NB4 (cell line): ENCODE measurements at regions not wholly inside any gene's neighbourhood (a gene's known extent, or its start where the extent isn't known, plus 50 kb on each side); places are given as distances from the start of the nearest gene placed in this dataset.

ENCODE experiments used
- DNase-seq: peaks from one replicate; pipeline ENCODE4 v3.0.0; 2010; ENCODE audit warnings: low read depth
- H3K4me3 ChIP-seq: one replicate; pipeline ENCODE4 v1.5.1; 2011; ENCODE audit warnings: mild to moderate bottlenecking, low read depth, low read length, moderate library complexity
- CTCF ChIP-seq: IDR thresholded peaks from one replicate; pipeline ENCODE4 v1.5.1; 2012; ENCODE audit warnings: low read depth, low read length
- MAX ChIP-seq: IDR thresholded peaks from 2 replicates; pipeline ENCODE4 v1.6.1; 2011; ENCODE audit warnings: low read depth, low read length
- MYC ChIP-seq: IDR thresholded peaks from 2 replicates; pipeline ENCODE4 v1.6.1; 2011; ENCODE audit warnings: low read depth, low read length
- POLR2A ChIP-seq: IDR thresholded peaks from 2 replicates; pipeline ENCODE4 v1.6.1; 2011; ENCODE audit warnings: mild to moderate bottlenecking; ENCODE audit not compliant: insufficient read length; ENCODE audit errors: extremely low read depth

- DNase-seq = no peak
- no peak overlapping the region for H3K4me3 ChIP-seq
- no peak for TF ChIP-seq MAX
- TF ChIP-seq POLR2A = no peak
- TF ChIP-seq CTCF = no peak
- TF ChIP-seq MYC = no peak
These were observed 1981.3 kb upstream of the IGFBP7 start for GRCh38 chr4:59091146-59092142.

- H3K4me3 ChIP-seq = no peak overlapping the region
- no peak for TF ChIP-seq MAX
- no peak for TF ChIP-seq POLR2A
- TF ChIP-seq CTCF = no peak
- no peak for TF ChIP-seq MYC
- no peak for DNase-seq
These were observed 1984.3 kb upstream of the IGFBP7 start for GRCh38 chr4:59094505-59094904.

GRCh38 chr4:59102311-59102710 lies 1992.1 kb upstream of the IGFBP7 start:
- no peak for DNase-seq
- TF ChIP-seq MYC (no peak), MAX (no peak), POLR2A (no peak), CTCF (no peak)
- H3K4me3 ChIP-seq = no peak overlapping the region

- no peak overlapping the region for H3K4me3 ChIP-seq
- no peak for DNase-seq
- no peak for TF ChIP-seq MYC
- TF ChIP-seq CTCF = no peak
- no peak for TF ChIP-seq MAX
- no peak for TF ChIP-seq POLR2A
These were observed 2010.2 kb upstream of the IGFBP7 start for GRCh38 chr4:59120287-59120814.

- H3K4me3 ChIP-seq = no peak overlapping the region
- no peak for TF ChIP-seq CTCF
- no peak for TF ChIP-seq MAX
- no peak for TF ChIP-seq MYC
- TF ChIP-seq POLR2A = no peak
- no peak for DNase-seq
These were observed 2012.4 kb upstream of the IGFBP7 start for GRCh38 chr4:59122626-59123025.
